MCF 10A (cell line): ENCODE measurements at regions not wholly inside any gene's neighbourhood (a gene's known extent, or its start where the extent isn't known, plus 50 kb on each side); places are given as distances from the start of the nearest gene placed in this dataset.
A peak's percentile ranks its signal among the peaks of the same experiment; 100 is the strongest.

Experiments used
- BruUV-seq: library from RNA; stranded (reverse); fragments of 400-500 nt; replicated peaks from 2 replicates; lab custom pipeline; 2021; lab: Mats Ljungman, UMichigan
- CTCF ChIA-PET: fragments of 300-600 bp; sonication (Branson Sonifier 250); formaldehyde crosslinking; extraction: SDS; loops from one replicate; lab custom pipeline; 2021; ENCODE audit warnings: antibody characterized with exemption, inconsistent platforms; lab: Yijun Ruan, JAX
- POLR2A ChIA-PET: fragments of 300-600, 350-650 bp; sonication (Branson Sonifier 250); formaldehyde crosslinking; extraction: SDS; loops from one replicate; lab custom pipeline; 2020; ENCODE audit warnings: antibody characterized with exemption, inconsistent platforms; lab: Yijun Ruan, JAX
- DNase-seq: peaks from one replicate; pipeline ENCODE4 v3.0.0-alpha.2; 2018; ENCODE audit not compliant: unreplicated experiment
- H3K27ac Mint-ChIP-seq: one replicate; pipeline ENCODE4 v1.8.0; 2022; ENCODE audit warnings: mild to moderate bottlenecking, low read depth, mixed read lengths; ENCODE audit not compliant: unreplicated experiment
- H3K27me3 Mint-ChIP-seq: one replicate; pipeline ENCODE4 v1.8.0; 2022; ENCODE audit warnings: mixed read lengths; ENCODE audit not compliant: insufficient read depth, unreplicated experiment
- H3K36me3 Mint-ChIP-seq: one replicate; pipeline ENCODE4 v1.8.0; 2022; ENCODE audit warnings: mild to moderate bottlenecking, moderate library complexity, mixed read lengths; ENCODE audit not compliant: insufficient read depth, unreplicated experiment
- H3K4me1 Mint-ChIP-seq: one replicate; pipeline ENCODE4 v1.8.0; 2022; ENCODE audit warnings: mixed read lengths; ENCODE audit not compliant: insufficient read depth, unreplicated experiment
- H3K4me3 Mint-ChIP-seq: one replicate; pipeline ENCODE4 v1.8.0; 2022; ENCODE audit warnings: mild to moderate bottlenecking, moderate library complexity, mixed read lengths; ENCODE audit not compliant: unreplicated experiment
- H3K9me3 Mint-ChIP-seq: one replicate; pipeline ENCODE4 v1.8.0; 2022; ENCODE audit warnings: mixed read lengths; ENCODE audit not compliant: unreplicated experiment
- CTCF ChIP-seq: fragments of 200-600 bp; IDR thresholded peaks from one replicate; pipeline ENCODE4 v1.8.0; 2022; ENCODE audit warnings: antibody characterized with exemption, mild to moderate bottlenecking; ENCODE audit not compliant: unreplicated experiment
- intact Hi-C: fragments of 100-400 bp; cut with micrococcal nuclease; formaldehyde crosslinking; loops from 2 replicates; pipeline ENCODE4 v1.14.1; 2022

- ChIA-PET CTCF (no interaction called here), POLR2A (interaction anchor here (0.6 kb wide), 1 partner anchor 486 kb away, joined by 3 read pairs; no protein-coding TSS in a partner anchor)
- no peak overlapping the region for H3K27ac Mint-ChIP-seq
- DNase-seq: peak; percentile 25
- no peak overlapping the region for H3K4me3 Mint-ChIP-seq
- H3K36me3 Mint-ChIP-seq: no peaks in the 10 kb centered on the region
- no peaks in the 10 kb centered on the region for H3K9me3 Mint-ChIP-seq
- intact Hi-C loops: no loop called here
- BruUV-seq: no TSS peak
- H3K27me3 Mint-ChIP-seq: no peaks in the 10 kb centered on the region
- no peaks in the 10 kb centered on the region for H3K4me1 Mint-ChIP-seq
- TF ChIP-seq CTCF: no peak
Measured at GRCh38 chr11:23725752-23726151, 771.1 kb upstream of the LUZP2 start.

- Mint-ChIP-seq H3K27ac (no peak overlapping the region), H3K4me3 (no peak overlapping the region), H3K27me3 (no peaks in the 10 kb centered on the region), H3K4me1 (no peaks in the 10 kb centered on the region), H3K9me3 (no peaks in the 10 kb centered on the region), H3K36me3 (no peaks in the 10 kb centered on the region)
- no peak for TF ChIP-seq CTCF
- ChIA-PET POLR2A (no interaction called here), CTCF (interaction anchor here (0.6 kb wide), 1 partner anchor 107 kb away, joined by 3 read pairs; no protein-coding TSS in a partner anchor)
- intact Hi-C loops: no loop called here
- BruUV-seq: no TSS peak
- DNase-seq: no peak
Measured at GRCh38 chr11:23727387-23727786, 769.5 kb upstream of the LUZP2 start.

GRCh38 chr11:23727794-23728193 lies 769.1 kb upstream of the LUZP2 start:
- intact Hi-C loops: no loop called here

GRCh38 chr11:23729088-23729487 lies 767.8 kb upstream of the LUZP2 start:
- intact Hi-C loops: no loop called here
- H3K36me3 Mint-ChIP-seq: no peaks in the 10 kb centered on the region
- no peaks in the 10 kb centered on the region for H3K27me3 Mint-ChIP-seq
- H3K27ac Mint-ChIP-seq: no peak overlapping the region
- ChIA-PET CTCF (no interaction called here), POLR2A (no interaction called here)
- TF ChIP-seq CTCF: no peak
- no peaks in the 10 kb centered on the region for H3K9me3 Mint-ChIP-seq
- DNase-seq: no peak
- no peaks in the 10 kb centered on the region for H3K4me1 Mint-ChIP-seq
- no TSS peak for BruUV-seq
- H3K4me3 Mint-ChIP-seq: no peak overlapping the region

More at GRCh38 chr11:23727794-23728193, 769.1 kb upstream of the LUZP2 start:
- ChIA-PET POLR2A (no interaction called here), CTCF (interaction anchor here (0.6 kb wide), 1 partner anchor 107 kb away, joined by 3 read pairs; no protein-coding TSS in a partner anchor)
- no peaks in the 10 kb centered on the region for H3K36me3 Mint-ChIP-seq
- H3K9me3 Mint-ChIP-seq: no peaks in the 10 kb centered on the region
- no peaks in the 10 kb centered on the region for H3K4me1 Mint-ChIP-seq
- peak; percentile 43 for DNase-seq
- BruUV-seq: no TSS peak
- no peak overlapping the region for H3K4me3 Mint-ChIP-seq
- H3K27me3 Mint-ChIP-seq: no peaks in the 10 kb centered on the region
- TF ChIP-seq CTCF: no peak
- no peak overlapping the region for H3K27ac Mint-ChIP-seq
